IPS-18c (cell line): ENCODE measurements at regions not wholly inside any gene's neighbourhood (a gene's known extent, or its start where the extent isn't known, plus 50 kb on each side); places are given as distances from the start of the nearest gene placed in this dataset.

Experiments used
- H3K4me3 ChIP-seq: 2 replicates; pipeline ENCODE4 v1.7.0; 2013; ENCODE audit warnings: low read depth, mild to moderate bottlenecking, low read length, moderate library complexity; ENCODE audit not compliant: insufficient read depth
- H3K9me3 ChIP-seq: one replicate; pipeline ENCODE4 v1.6.1; 2013; ENCODE audit warnings: mild to moderate bottlenecking, low read length, moderate library complexity; ENCODE audit not compliant: control insufficient read depth, insufficient read depth

DNA sequence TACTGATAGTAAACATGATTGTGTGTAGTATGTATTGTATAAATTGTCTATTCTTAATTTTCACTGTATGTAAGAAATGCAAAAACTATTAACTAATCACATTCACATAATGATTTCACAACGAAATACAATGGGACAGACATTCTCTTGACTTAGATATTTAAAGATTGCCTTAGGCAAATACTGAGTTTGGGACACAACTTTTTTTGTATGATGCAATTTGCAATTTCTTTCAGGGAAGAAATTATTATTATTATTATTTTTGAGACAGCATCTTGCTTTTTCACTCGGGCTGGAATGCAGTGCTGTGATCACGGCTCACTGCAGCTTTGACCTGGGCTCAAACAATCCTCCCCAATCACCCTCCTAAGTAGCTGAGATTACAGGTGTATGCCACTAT, 173.2 kb upstream of the TRIM24 start:
- Histone ChIP-seq H3K9me3 (peaks cover 4% of the 10 kb centered on the region), H3K4me3 (no peak overlapping the region)

DNA sequence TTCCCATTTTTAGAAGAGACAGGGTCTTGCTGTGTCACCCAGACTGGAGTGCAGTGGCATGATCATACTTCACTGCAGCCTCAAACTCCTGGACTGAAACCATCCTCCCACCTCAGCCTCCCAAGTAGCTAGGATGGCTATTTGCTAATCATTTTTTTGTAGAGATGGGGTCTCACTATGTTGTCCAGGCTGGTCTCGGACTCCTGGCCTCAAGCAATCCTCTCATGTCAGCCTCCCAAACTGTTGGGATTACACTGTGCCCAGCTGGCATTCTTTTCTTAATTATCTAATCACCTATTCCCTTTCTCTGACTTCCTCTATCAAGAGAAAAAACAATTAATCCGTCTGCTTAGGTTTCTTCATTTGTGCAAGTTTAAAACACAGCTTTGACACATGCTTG, 172.5 kb upstream of the TRIM24 start:
- Histone ChIP-seq H3K4me3 (no peak overlapping the region), H3K9me3 (peaks cover 4% of the 10 kb centered on the region)

DNA sequence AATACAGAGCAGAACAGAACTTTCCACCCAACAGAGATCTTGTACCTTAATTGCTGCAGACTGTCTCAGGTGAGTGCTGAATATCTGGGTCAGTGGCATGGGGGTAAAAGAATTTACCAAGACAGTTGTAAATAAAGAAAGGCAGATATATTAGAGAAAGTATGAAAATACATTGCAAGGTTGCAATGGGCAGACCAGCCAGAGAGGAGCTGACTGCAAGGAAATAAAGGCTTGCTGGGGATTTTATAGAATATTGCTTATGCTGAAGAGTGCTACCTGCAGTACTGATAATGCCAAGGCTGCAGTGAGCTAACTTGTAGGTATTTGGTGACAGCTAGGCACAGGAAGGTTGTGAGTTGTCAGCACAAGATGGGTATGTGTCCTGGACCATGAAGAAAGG, 171.0 kb upstream of the TRIM24 start:
- Histone ChIP-seq H3K4me3 (no peak overlapping the region), H3K9me3 (peaks cover 4% of the 10 kb centered on the region)

DNA sequence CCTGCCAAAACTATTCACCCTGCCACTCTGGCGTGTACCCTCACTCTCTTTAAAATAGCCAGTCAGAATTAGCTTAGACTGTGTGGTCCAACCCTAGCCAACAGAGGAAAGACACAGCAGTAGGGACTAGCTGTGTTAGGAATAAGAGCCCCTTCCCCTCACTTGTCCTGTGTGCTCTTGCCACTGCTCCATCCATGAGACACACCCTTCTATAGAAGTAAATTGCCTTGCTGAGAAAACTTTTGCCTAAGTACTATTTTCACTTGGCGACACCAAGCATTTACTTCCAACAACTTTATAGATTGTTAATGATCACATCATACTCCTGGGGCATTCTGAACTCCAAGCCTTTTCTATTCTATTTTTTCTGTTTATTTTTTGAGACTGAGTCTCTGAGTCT, 170.2 kb upstream of the TRIM24 start:
- H3K4me3 ChIP-seq: no peak overlapping the region
- H3K9me3 ChIP-seq: peaks cover 4% of the 10 kb centered on the region

DNA sequence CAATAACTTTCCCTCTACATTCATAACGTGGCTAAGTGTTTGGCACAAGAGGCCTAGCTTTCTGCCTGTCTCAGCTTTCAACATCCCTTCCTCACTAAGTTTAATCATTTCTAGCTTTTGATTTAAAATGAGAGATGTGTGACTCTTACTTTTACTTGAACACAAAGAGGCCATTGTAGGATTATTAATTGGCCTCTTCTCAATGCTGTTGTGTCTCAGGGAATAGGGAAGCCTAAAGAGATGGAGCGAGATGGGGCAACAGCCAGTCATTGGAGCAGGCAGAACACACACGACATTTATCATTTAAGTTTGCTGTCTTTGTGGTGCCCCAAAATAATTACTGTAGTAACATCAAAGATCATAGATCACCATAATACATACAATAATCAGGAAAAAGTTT, 167.1 kb upstream of the TRIM24 start:
- Histone ChIP-seq H3K9me3 (peaks cover 4% of the 10 kb centered on the region), H3K4me3 (no peak overlapping the region)

DNA sequence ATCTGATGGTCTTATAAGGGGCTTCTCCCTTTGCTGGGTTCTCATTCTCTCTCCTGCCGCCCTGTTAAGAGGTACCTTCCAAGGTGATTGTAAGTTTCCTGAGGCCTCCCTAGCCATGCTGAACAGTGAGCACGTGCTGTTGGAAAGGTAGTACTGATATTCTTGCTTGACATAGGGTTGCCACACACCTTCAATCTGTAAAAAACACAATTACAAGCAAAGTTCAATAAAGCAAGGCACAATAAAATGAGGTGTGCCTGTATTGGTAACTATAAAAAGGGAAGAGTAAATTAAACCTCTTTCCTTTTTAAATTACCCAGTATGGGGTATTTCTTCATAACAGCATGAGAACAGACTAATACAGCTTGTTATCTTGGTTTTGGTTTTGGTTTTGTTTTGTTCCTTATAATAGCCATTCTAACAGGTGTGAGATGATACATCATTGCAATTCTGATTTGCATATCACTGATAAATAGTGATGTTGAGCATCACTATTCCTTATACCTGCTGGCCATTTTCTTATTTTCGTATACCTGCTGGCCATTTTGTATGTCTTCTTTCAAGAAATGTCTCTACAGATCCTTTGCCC, 164.9 kb upstream of the TRIM24 start:
- peaks cover 4% of the 10 kb centered on the region for H3K9me3 ChIP-seq
- no peak overlapping the region for H3K4me3 ChIP-seq

DNA sequence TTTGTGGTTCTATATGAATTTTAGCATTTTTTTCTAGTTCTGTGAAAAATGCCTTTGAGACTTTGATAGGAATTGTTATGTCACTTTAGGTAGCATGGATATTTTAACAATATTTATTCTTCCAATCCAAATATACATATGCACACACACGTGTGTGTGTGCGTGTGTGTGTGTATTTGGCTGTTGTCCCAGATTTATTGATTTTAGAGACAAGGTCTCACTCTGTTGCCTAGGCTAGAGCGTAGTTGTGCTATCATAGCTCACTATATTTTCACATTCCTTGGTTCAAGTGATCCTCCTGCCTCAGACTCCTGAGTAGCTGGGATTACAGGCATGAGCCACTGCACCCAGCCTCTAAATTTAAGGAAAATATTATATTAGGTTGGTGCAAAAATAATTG, 162.5 kb upstream of the TRIM24 start:
- no peaks in the 10 kb centered on the region for H3K9me3 ChIP-seq
- no peak overlapping the region for H3K4me3 ChIP-seq

DNA sequence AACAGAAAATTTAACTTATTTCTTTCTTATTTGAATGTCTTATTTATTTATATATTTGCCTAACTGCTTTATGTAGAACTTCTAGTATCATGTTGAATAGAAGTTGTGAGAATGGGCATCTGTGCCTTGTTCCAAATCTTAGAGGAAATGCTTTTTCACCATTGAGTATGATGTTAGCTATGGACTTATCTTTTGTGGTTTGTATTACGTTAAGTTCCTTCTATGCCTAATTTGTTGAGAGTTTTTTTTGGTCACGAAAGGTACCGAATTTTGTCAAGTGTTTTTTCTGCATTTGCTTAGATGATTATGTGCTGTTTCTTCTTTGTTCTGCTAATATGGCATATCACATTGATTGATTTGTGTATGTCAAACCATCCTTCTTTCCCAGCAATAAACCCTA, 161.0 kb upstream of the TRIM24 start:
- H3K4me3 ChIP-seq: no peak overlapping the region
- H3K9me3 ChIP-seq: no peaks in the 10 kb centered on the region

DNA sequence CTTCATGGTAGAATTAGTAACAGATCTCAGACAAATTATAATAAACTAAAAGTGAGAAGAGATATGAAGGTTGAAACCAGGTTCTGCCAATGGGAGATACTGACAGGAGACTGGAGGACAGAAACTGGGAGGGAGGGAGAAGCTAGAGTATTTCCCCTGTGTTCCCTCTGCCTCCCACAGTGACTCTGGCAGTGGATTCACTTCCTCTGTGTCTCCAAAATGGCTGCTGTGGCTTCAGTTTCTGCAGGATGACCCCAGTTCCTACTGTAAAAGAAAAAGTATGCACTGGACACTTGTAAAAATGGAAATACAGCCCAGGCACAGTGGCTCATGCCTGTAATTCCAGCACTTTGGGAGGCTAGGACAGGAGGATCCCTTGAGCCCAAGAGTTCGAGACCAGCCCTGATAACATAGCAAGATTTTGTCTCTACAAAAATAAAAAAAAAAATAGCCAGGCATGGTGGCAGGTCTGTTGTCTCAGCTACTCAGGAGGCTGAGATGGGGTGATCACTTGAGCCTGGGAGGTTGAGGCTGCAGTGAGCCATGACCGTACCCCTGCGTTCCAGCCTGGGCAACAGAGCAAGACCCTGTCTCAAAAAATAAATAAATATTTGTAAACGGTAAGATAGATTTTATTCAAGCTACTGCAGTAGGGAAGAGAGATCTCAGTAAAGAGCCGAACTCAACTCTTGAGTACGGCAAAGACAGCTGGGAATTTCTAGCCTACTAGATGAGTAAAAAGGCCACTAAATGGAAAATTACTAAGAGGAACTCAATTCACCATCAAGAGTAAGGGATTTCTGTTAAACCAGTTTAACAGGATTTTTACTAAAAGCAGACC, 156.6 kb upstream of the TRIM24 start:
- Histone ChIP-seq H3K4me3 (no peak overlapping the region), H3K9me3 (no peaks in the 10 kb centered on the region)

DNA sequence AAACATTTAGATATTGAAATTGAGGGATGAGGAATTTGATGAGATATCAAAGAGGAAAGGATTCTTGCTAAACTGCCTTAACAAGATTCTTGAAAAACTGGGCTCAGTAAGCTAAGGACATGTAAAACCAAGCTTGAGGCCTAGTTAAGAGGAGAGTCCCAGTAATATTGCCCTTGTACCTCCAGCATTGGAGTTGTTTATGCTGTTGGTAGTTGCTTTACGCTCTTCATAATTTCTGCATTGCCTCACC, 156.1 kb upstream of the TRIM24 start:
- no peaks in the 10 kb centered on the region for H3K9me3 ChIP-seq
- H3K4me3 ChIP-seq: no peak overlapping the region

DNA sequence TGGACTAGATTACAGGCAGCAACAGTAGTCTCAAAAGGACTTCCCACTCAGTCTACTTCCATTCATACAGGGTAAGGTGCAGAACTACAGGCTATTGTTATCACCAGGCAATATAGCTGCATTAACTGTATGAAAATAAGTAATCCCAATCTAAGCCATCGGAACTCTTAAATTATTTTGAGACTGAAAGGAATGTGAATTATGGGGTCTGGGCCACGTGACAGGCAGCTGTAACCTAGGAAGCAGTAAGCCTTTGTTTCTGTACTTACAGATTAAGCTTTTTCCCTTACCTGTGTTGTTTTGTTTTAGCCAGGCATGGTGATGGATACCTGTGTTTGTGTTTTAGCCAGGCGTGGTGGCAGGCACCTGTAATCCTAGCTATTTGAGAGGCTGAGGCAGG, 152.4 kb upstream of the TRIM24 start:
- H3K9me3 ChIP-seq: peaks cover 4% of the 10 kb centered on the region
- no peak overlapping the region for H3K4me3 ChIP-seq

DNA sequence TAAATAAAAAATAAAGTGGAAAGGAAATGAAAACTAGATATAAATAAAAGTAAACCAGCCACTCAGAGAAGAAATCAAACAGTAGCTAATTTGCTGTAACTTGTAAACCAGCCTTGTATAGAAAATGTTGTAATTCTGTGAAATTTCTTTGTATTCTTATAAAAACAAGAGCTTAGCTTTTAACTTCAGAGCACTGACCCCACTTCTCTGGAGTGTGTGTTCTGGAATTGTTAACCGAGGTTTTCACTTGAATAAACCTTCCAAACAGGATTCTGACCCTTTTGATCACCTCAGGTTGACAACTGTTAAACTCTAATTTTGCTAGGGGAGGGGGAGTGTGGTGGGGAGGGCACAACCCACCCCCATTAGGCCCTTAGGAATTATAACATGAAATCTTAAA, 151.9 kb upstream of the TRIM24 start:
- Histone ChIP-seq H3K9me3 (peaks cover 4% of the 10 kb centered on the region), H3K4me3 (no peak overlapping the region)

DNA sequence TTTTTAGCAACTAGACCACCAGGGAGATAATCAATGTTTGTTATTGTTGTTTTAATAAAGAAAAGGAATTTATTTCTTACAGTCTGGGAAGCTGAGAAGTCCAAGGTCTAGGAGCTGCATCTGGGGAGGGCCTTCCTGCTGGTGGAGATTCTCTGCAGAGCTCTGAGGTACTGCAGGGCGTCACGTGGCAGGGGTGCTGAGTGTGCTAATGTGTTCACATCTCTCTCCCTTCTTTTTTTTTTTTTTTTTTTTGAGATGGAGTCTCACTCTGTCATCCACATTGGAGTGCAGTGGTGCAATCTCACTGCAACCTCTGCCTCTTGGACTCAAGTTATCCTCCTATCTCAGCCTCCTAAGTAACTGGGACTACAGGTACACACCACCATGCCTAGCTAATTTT, 150.9 kb upstream of the TRIM24 start:
- peaks cover 4% of the 10 kb centered on the region for H3K9me3 ChIP-seq
- no peak overlapping the region for H3K4me3 ChIP-seq

DNA sequence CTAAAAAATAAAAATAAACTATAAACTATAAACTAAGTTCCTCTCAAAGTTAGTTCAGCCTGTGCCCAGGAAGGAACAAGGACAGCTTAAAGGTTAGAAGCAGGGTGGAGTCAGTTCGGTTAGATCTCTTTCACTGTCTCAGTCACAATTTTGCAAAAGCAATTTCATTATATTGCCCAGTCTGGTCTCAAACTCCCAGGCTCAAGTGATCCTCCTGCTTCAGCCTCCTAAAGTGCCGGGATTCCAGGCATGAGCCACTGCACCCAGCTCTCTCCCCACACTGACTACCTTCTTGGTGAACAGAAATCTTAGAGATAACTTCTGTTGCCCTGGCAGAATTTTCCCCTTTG, 146.3 kb upstream of the TRIM24 start:
- no peak overlapping the region for H3K4me3 ChIP-seq
- peaks cover 4% of the 10 kb centered on the region for H3K9me3 ChIP-seq

DNA sequence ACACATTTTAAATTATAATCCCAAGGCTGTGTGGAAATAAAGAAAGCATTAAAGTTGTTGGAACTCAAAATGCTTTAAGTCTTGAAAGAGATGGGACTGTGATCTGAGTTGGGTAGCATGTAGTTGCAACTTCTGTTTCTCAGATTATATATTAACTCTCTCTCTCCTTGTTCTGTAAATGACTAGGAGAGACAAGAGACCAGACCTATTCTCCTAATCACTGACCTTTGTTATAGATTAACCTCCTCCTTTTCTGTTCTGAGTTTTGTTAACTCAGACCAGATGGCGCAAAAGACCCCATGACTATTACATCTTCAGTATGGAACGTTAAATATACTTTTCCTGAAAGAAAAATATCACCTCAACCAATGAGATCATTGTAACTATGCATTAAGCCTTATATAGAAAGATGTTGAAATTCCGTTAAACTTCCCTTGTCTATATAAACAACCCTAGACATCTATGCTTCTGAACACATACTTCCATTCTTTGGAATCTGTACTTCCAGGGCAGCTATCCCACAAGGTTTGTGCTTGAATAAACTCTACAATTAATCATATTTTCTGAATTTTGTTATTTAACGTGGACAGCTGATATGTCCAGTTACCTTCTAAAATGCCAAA, 143.5 kb upstream of the TRIM24 start:
- Histone ChIP-seq H3K4me3 (no peak overlapping the region), H3K9me3 (no peaks in the 10 kb centered on the region)

DNA sequence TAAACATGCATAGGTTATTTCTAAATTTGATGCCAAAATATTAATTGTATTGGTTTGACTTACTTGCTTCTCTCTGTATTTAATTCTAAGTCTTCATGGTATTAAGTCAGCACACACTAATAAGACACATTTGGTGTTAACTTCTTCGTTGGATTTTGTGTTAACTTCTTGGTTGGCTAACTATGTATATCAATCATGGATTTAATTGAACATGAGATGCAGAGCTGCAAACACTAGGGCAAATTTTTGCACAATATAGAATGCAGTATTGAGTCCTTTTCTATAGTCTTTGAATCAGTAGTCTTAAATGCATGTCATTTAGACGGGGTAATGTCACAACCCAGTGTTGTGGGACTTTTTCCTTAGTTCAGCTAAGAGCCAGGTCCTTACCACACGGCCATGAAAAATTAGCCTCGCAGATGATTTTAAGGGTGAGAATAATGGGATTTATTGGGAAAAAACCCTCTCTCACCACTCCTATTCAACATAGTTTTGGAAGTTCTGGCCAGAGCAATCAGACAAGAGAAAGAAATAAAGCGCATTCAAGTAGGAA, 142.9 kb upstream of the TRIM24 start:
- no peaks in the 10 kb centered on the region for H3K9me3 ChIP-seq
- H3K4me3 ChIP-seq: no peak overlapping the region

DNA sequence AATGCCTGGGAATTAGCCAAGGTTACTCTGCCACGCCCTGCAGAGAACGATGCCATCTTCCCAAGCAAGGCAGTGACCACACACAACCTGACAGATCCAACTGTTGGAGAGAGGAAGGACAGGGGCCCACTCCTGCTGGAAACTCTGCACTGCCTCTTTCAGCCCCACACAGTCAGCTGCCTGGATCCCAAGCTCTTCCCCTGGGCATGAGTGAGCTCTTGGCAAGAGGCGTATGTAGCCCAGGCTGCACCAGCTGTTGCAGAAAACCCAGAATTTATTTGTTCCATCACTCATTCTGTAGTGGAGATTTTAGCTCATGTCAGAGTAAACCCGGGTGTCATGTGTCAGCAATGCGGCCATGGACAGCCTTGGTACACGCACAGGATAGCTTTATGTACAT, 135.1 kb upstream of the TRIM24 start:
- H3K9me3 ChIP-seq: peaks cover 3% of the 10 kb centered on the region
- no peak overlapping the region for H3K4me3 ChIP-seq

DNA sequence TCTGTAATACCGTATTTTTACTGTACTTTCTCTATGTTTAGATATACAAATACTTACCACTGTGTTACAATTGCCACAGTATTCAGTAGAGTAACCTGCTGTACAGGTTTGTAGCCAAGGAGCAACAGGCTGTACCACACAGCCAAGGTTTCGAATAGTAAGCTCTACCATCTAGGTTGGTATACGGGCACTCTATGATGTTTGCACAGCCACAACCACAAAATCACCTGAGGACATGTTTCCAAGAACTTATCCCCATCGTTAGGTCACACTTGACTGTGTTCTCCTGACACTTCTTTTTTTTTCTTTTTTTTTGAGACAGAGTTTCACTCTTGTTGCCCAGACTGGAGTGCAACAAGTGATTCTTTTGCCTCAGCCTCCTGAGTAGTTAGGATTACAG, 134.6 kb upstream of the TRIM24 start:
- H3K9me3 ChIP-seq: peaks cover 3% of the 10 kb centered on the region

More for the DNA sequence above, 134.6 kb upstream of the TRIM24 start:
- H3K4me3 ChIP-seq: no peak overlapping the region
